Activated CD8-positive, alpha-beta T cell treated with anti-CD3 and anti-CD28 coated beads, Interleukin-2, amount 10 ng/mL, durations not matched to agents 7 days and 5 days (primary cell): ENCODE measurements at regions not wholly inside any gene's neighbourhood (a gene's known extent, or its start where the extent isn't known, plus 50 kb on each side); places are given as distances from the start of the nearest gene placed in this dataset.
"Not testable (repeated sequence)": the region's sequence is repeated elsewhere in the genome, so short reads cannot be mapped to it uniquely, and the experiment has no call there.

ENCODE experiments used
- ATAC-seq: fragments of 150-1000 bp; cut with Tn5 transposase; one replicate; pipeline ENCODE4 v1.10.0; 2021; ENCODE audit warnings: moderate library complexity
- CTCF ChIA-PET: fragments of 350-600 bp; sonication (Branson Sonifier 250); formaldehyde crosslinking; loops from one replicate; lab custom pipeline; 2021; ENCODE audit warnings: antibody characterized with exemption; lab: Charles Lee
- POLR2A ChIA-PET: fragments of 350-600 bp; sonication (Branson Sonifier 250); formaldehyde crosslinking; loops from one replicate; lab custom pipeline; 2021; ENCODE audit warnings: antibody characterized with exemption; lab: Charles Lee
- DNase-seq: peaks from one replicate; pipeline ENCODE4 v3.0.0-alpha.2; 2020
- H3K27ac Mint-ChIP-seq: one replicate; pipeline ENCODE4 v1.8.0; 2021; ENCODE audit warnings: mild to moderate bottlenecking, mixed read lengths
- H3K27me3 Mint-ChIP-seq: one replicate; pipeline ENCODE4 v1.8.0; 2021; ENCODE audit warnings: low read depth, mixed read lengths
- H3K36me3 Mint-ChIP-seq: one replicate; pipeline ENCODE4 v1.8.0; 2021; ENCODE audit warnings: low read depth, mixed read lengths
- H3K4me1 Mint-ChIP-seq: one replicate; pipeline ENCODE4 v1.8.0; 2021; ENCODE audit warnings: low read depth, mixed read lengths
- H3K4me3 Mint-ChIP-seq: one replicate; pipeline ENCODE4 v1.8.0; 2021; ENCODE audit warnings: mild to moderate bottlenecking, mixed read lengths
- H3K9me3 Mint-ChIP-seq: one replicate; pipeline ENCODE4 v1.8.0; 2022; ENCODE audit warnings: mixed read lengths; ENCODE audit not compliant: insufficient read depth

DNA sequence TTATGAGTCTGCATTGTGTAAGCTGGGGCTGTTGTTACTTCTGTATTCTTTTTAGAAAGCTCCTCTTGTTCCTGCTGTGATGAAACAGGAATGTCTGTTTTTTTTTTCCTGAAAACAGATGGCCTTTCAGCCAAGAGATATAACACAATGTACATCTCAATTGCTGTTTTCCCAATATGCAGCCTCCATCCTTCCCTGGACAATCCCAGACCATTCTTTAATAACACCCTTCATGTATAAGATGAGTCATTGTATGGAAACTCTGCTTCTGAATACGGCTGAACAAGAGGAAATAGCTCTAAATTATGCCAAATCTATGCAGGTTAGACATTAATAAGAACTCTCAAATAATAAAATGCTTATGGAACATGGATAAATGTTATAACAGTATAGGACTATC, 60.2 kb upstream of the LRRC4C start:
- H3K27ac Mint-ChIP-seq = no peak overlapping the region
- no peak overlapping the region for H3K4me3 Mint-ChIP-seq
- no peaks in the 10 kb centered on the region for H3K4me1 Mint-ChIP-seq
- no peaks in the 10 kb centered on the region for H3K27me3 Mint-ChIP-seq
- H3K36me3 Mint-ChIP-seq = no peaks in the 10 kb centered on the region
- no peaks in the 10 kb centered on the region for H3K9me3 Mint-ChIP-seq
- ATAC-seq (no peak), DNase-seq (no peak)
- ChIA-PET CTCF (no interaction called here), POLR2A (no interaction called here)

DNA sequence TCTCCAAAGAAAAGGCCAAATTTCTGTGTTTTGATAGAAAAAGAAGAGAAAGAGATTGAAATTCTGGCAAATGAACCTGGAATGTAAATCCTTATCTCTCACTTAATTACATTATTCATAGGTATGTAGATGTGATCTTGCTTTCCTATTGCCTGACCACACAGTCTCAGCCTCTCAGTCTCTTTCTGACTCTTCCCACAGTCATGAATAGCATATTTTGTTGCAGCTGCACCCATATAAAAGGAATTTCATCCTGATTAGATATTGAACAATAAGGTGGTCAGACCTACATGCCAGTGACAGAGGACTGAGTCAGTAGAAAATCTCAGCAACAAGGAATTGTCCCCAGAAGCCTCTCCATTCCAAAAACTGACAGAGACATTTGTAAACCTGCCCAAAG, 62.9 kb upstream of the LRRC4C start:
- no peak for ATAC-seq
- no peaks in the 10 kb centered on the region for H3K9me3 Mint-ChIP-seq
- no peak for DNase-seq
- no peak overlapping the region for H3K4me3 Mint-ChIP-seq
- H3K27me3 Mint-ChIP-seq = no peaks in the 10 kb centered on the region
- CTCF ChIA-PET = no interaction called here
- H3K36me3 Mint-ChIP-seq = no peaks in the 10 kb centered on the region
- POLR2A ChIA-PET = no interaction called here
- H3K4me1 Mint-ChIP-seq = no peaks in the 10 kb centered on the region
- no peak overlapping the region for H3K27ac Mint-ChIP-seq

DNA sequence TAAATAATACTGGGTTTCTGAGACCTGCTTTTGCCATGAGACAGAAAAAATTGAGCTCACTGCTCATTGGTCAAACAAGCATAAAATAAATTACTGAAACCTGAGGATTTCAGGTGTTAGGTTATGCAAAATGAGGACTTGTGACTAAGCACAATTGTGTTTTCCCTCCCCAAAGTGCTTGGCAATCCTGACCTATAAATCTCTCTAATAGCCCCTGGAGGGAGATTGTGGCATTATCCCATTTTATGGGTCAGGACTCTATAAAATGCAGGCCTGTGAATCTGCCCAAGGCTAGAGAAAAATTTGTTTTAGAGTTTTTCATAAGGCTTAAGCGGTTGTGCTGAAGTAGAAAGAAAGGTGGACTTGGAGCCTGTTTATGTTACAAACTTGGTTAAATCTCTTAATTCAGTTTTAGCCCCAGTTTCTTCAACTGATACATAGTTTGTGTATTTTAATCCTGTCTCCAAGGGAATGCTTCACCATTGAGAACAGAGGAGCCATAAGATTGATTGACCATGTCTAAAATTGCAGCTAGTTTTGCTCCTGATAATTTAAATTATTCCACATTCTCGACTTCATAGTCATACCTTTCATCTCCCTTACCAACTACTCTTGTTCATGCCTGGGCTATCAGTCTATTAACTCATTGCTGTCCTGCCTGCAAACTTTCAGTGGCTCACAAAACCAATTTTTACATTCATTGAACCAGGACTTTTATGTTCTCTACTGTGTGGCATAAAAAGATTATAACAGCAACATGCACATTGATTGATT, 63.6 kb upstream of the LRRC4C start:
- Mint-ChIP-seq H3K27me3 (no peaks in the 10 kb centered on the region), H3K4me3 (no peak overlapping the region), H3K9me3 (no peaks in the 10 kb centered on the region), H3K4me1 (no peaks in the 10 kb centered on the region), H3K36me3 (no peaks in the 10 kb centered on the region), H3K27ac (no peak overlapping the region)
- DNase-seq (no peak), ATAC-seq (no peak)
- CTCF ChIA-PET = no interaction called here
- POLR2A ChIA-PET = no interaction called here

DNA sequence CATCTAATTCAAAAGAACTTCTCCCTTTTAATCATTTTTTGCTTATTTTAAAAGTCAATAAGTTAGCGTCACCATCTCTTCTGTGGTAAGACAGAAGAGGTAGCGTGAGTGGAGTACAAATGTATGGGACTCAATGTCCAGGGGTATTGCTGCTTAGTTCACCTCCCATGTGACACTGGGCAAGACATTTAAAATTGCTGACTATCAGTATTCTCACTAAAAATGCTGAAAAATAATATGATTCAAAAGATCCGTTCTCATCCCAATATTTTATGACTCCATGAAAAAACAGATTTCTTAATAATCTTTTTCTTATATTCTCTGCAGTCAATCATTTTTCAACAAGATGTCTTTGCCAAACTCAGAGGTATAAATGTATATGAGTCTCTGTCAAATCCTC, 68.1 kb upstream of the LRRC4C start:
- Mint-ChIP-seq H3K36me3 (no peaks in the 10 kb centered on the region), H3K9me3 (no peaks in the 10 kb centered on the region), H3K4me1 (no peaks in the 10 kb centered on the region), H3K4me3 (no peak overlapping the region), H3K27ac (no peak overlapping the region), H3K27me3 (no peaks in the 10 kb centered on the region)
- ChIA-PET POLR2A (no interaction called here), CTCF (no interaction called here)
- DNase-seq (no peak), ATAC-seq (no peak)

DNA sequence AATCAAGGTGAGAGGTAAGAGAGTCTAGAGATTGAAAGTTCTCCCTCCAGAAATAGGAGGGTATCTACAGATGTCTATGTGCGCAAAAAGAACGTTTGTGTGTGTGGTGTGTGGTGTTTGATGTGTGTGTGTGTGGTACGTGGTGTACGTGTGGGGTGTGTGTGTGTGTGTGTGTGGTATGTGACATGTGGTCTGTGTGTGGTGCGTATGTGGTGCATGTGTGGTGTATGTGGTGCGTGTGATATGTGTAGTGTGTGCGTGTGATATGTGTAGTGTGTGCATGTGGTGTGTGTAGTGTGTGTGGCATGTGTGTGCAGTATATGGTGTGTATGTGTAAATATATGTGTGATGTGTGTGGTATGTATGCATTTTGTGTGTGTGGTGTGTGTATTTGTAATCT, 73.0 kb upstream of the LRRC4C start:
- no peak overlapping the region for H3K27ac Mint-ChIP-seq
- no peaks in the 10 kb centered on the region for H3K4me1 Mint-ChIP-seq
- no peaks in the 10 kb centered on the region for H3K36me3 Mint-ChIP-seq
- no peak overlapping the region for H3K4me3 Mint-ChIP-seq
- no peak for ATAC-seq
- no peaks in the 10 kb centered on the region for H3K27me3 Mint-ChIP-seq
- no peak for DNase-seq
- no peaks in the 10 kb centered on the region for H3K9me3 Mint-ChIP-seq
- ChIA-PET POLR2A (no interaction called here), CTCF (interaction anchor here (0.7 kb wide), 1 partner anchor 65 kb away, joined by 3 read pairs; no protein-coding TSS in a partner anchor)

DNA sequence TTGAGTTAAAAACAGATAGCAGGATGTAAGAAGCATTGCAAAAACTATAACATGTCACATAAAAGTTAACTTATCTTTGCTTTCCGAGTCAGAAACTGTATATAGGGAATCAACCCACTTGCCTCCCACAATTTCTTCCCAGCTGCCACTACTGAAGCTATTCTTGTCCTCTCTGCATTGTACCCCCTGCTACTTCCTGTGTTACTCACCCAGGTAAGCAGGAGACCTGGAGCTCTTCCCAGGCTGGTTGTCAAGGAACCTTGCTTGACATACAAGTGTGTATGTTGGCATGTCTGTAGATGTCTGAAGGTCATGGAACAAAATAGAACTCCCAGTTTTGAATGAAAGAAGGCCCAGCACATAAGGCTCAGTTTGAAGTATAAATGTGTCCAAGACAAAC, 74.3 kb upstream of the LRRC4C start:
- no peak overlapping the region for H3K4me3 Mint-ChIP-seq
- H3K27me3 Mint-ChIP-seq = no peaks in the 10 kb centered on the region
- no peaks in the 10 kb centered on the region for H3K4me1 Mint-ChIP-seq
- CTCF ChIA-PET = no interaction called here
- POLR2A ChIA-PET = no interaction called here
- ATAC-seq = no peak
- H3K27ac Mint-ChIP-seq = no peak overlapping the region
- no peak for DNase-seq
- H3K36me3 Mint-ChIP-seq = no peaks in the 10 kb centered on the region
- no peaks in the 10 kb centered on the region for H3K9me3 Mint-ChIP-seq

DNA sequence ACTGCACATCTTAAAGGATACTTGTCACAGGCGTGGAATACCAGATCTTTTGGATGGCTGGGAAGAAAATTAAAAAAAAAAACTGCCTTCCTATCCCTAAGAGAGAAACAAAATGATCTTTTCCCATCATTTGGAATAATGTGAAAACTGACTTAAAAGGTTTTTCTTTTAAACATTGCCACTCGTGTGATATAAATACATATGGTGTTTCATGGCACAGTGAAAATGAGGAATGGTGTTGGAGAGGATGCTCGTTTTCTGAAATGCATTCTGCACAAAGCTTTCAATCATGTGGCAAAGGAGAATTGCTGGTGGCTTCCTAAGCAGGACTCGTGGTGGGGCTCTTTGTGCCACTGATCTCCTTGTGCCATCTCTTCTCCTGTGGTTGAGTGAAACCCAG, 74.9 kb upstream of the LRRC4C start:
- H3K36me3 Mint-ChIP-seq = no peaks in the 10 kb centered on the region
- no peak for ATAC-seq
- H3K4me1 Mint-ChIP-seq = no peaks in the 10 kb centered on the region
- no peak for DNase-seq
- H3K27ac Mint-ChIP-seq = no peak overlapping the region
- POLR2A ChIA-PET = no interaction called here
- H3K4me3 Mint-ChIP-seq = no peak overlapping the region
- H3K9me3 Mint-ChIP-seq = no peaks in the 10 kb centered on the region
- H3K27me3 Mint-ChIP-seq = no peaks in the 10 kb centered on the region
- CTCF ChIA-PET = no interaction called here

DNA sequence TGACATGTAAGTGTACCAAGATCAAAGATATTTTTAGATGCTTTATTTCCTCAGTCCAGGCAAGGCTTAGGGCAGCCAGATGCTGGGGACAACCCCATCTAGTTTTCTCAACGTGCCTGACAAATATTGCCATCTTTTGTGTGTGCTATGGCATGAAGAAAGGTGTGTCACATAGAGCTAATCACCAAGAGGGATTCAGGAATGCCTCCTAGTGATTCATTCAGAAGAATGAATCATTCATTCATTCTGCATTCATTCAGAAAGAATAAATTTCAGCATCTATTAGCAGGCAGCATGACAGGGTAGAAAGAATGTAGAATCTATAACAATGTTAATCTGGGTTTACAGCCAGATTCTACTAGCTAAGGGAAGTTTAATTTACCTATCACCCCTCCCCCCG, 75.4 kb upstream of the LRRC4C start:
- CTCF ChIA-PET = no interaction called here

DNA sequence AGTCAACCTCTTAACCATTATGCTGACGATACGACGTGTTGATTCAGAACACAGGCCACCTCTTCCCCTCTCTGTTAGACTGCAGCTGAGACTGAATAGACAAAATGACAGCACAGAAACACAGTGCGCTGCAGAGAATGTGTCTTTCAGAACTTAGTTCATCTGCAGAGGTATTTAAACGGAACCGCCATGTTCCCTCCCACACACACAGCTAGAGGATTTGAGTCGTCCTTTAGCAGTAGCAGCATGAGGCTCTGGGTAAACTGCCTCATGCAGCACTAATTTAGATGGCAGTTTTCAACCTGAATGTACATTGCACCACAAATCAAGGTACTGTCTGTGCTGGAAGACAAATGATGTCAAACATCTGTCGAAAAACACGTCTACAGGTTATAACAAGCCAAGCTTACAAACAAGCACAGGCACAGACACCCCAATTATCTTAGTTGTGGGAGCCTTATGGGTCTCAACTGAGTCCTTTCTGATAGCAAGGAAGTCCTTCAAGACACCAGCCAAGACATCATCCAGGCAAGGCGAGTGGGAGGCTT, 76.6 kb upstream of the LRRC4C start:
- no peaks in the 10 kb centered on the region for H3K27me3 Mint-ChIP-seq
- ChIA-PET POLR2A (no interaction called here), CTCF (no interaction called here)
- no peak for DNase-seq
- no peaks in the 10 kb centered on the region for H3K4me1 Mint-ChIP-seq
- H3K4me3 Mint-ChIP-seq = no peak overlapping the region
- H3K36me3 Mint-ChIP-seq = no peaks in the 10 kb centered on the region
- ATAC-seq = no peak
- no peaks in the 10 kb centered on the region for H3K9me3 Mint-ChIP-seq
- H3K27ac Mint-ChIP-seq = no peak overlapping the region

More for the DNA sequence above, 75.4 kb upstream of the LRRC4C start:
- H3K27ac Mint-ChIP-seq = no peak overlapping the region
- POLR2A ChIA-PET = no interaction called here
- ATAC-seq (no peak), DNase-seq (no peak)
- no peaks in the 10 kb centered on the region for H3K36me3 Mint-ChIP-seq
- no peaks in the 10 kb centered on the region for H3K27me3 Mint-ChIP-seq
- no peak overlapping the region for H3K4me3 Mint-ChIP-seq
- no peaks in the 10 kb centered on the region for H3K9me3 Mint-ChIP-seq
- H3K4me1 Mint-ChIP-seq = no peaks in the 10 kb centered on the region

DNA sequence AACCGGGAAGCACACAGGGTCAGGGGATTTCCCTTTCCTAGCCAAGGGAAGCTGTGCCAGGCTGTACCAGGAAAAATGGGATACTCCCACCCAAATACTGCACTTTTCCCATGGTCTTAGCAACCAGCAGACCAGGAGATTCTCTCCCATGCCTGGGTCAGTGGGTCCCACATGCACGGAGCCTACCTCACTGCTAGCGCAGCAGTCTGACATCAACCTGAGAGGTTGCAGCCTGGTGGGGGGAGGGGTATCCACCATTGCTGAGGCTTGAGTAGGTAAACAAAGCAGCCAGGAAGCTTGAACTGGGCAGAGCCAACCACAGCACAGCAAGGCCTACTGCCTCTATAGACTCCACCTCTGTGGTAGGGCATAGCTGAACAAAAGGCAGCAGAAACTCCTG, 85.5 kb upstream of the LRRC4C start:
- CTCF ChIA-PET = not testable (repeated sequence)

DNA sequence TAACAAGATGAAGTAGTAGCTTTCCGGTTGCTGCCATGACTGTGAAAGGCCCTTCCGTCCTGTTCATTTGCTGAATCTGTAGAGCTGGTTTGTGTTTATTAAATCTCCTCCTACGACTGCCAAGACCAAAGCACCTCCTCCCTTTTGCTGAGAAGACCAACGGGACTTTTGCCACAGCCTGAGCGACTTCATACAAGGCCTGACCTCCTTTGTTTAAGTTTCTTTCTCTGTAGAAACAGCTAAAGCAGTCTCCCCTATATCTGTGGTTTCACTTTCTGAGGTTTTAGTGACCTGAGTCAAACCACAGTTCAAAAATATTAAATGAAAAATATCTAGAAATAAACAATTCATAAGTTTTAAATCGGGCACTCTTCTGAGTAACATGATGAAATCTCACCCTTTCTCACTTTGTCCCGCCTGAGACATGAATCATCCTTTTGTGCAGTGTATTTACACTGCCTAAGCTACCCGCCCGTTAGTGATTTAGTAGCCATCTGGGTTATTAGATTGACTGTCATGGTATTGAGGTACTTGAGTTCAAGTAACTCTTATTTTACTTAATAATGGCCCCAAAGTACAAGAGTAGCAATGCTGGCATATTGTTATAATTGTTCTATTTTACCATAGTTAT, 119.1 kb upstream of the LRRC4C start:
- no peak for DNase-seq
- Mint-ChIP-seq H3K4me1 (no peaks in the 10 kb centered on the region), H3K36me3 (no peaks in the 10 kb centered on the region), H3K4me3 (no peak overlapping the region), H3K27me3 (no peaks in the 10 kb centered on the region), H3K9me3 (peaks cover 15% of the 10 kb centered on the region), H3K27ac (no peak overlapping the region)
- POLR2A ChIA-PET = no interaction called here
- no peak for ATAC-seq
- CTCF ChIA-PET = no interaction called here

More for the DNA sequence above, 85.5 kb upstream of the LRRC4C start:
- H3K36me3 Mint-ChIP-seq, DNase-seq, H3K4me3 Mint-ChIP-seq, H3K27me3 Mint-ChIP-seq, H3K4me1 Mint-ChIP-seq, H3K27ac Mint-ChIP-seq, ATAC-seq, POLR2A ChIA-PET: not testable (repeated sequence)
- peaks cover 13% of the 10 kb centered on the region for H3K9me3 Mint-ChIP-seq

DNA sequence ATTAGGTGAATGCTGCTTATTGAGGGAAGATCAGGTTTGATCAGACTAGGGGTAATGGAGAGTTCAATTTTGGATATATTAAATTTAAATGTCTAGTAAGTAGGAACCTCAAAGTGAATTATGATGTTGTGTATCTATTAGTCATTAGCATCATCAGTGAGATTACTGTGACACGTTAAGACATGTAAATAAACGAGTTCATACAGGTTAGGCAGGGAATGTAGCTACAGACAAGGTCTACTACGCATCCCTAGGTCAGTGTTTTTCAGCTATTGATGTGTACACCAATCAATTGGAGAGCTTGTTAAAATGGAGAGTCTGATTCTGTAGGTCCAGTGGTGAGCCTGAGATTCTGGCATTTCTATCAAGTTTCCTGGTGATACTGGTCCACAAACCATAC, 120.1 kb upstream of the LRRC4C start:
- no peak overlapping the region for H3K27ac Mint-ChIP-seq
- DNase-seq = no peak
- no peaks in the 10 kb centered on the region for H3K36me3 Mint-ChIP-seq
- no peak overlapping the region for H3K4me3 Mint-ChIP-seq
- no peaks in the 10 kb centered on the region for H3K27me3 Mint-ChIP-seq
- H3K4me1 Mint-ChIP-seq = no peaks in the 10 kb centered on the region
- CTCF ChIA-PET = no interaction called here
- H3K9me3 Mint-ChIP-seq = peaks cover 23% of the 10 kb centered on the region
- no peak for ATAC-seq
- POLR2A ChIA-PET = no interaction called here
